ENCODE measurements at regions not wholly inside any gene's neighbourhood (a gene's known extent, or its start where the extent isn't known, plus 50 kb on each side); places are given as distances from the start of the nearest gene placed in this dataset.

GRCh38 chr14:44081146-44081545 is 425.9 kb downstream of the FSCB start:
- in situ Hi-C loops (cut with HindIII; ENCODE audit: low pct_unique_long_range_greater_than_20kb, low sequenced_read_pairs): no loop called here
- no peak for DNase-seq (ENCODE audit: low read depth in 1 of 2, low spot score in 1 of 2)

GRCh38 chr14:44070046-44070445 is 437.0 kb downstream of the FSCB start:
- DNase-seq (ENCODE audit: low read depth in 1 of 2, low spot score in 1 of 2): no peak
- no peak for TF ChIP-seq JUND (IDR thresholded peaks at IDR 0.05; ENCODE audit: low read depth)
- in situ Hi-C loops (cut with HindIII; ENCODE audit: low pct_unique_long_range_greater_than_20kb, low sequenced_read_pairs): no loop called here

More at GRCh38 chr14:44081146-44081545, 425.9 kb downstream of the FSCB start:
- no peak for TF ChIP-seq JUND (IDR thresholded peaks at IDR 0.05; ENCODE audit: low read depth)

- in situ Hi-C loops (cut with HindIII; ENCODE audit: low pct_unique_long_range_greater_than_20kb, low sequenced_read_pairs): no loop called here
- TF ChIP-seq JUND (IDR thresholded peaks at IDR 0.05; ENCODE audit: low read depth): no peak
- no peak for DNase-seq (ENCODE audit: low read depth in 1 of 2, low spot score in 1 of 2)
Observed at GRCh38 chr14:44053422-44053821, 453.7 kb downstream of the FSCB start.

- no peak for DNase-seq (ENCODE audit: low read depth in 1 of 2, low spot score in 1 of 2)
- in situ Hi-C loops (cut with HindIII; ENCODE audit: low pct_unique_long_range_greater_than_20kb, low sequenced_read_pairs): no loop called here
- TF ChIP-seq JUND (IDR thresholded peaks at IDR 0.05; ENCODE audit: low read depth): no peak
Observed at GRCh38 chr14:44041700-44042099, 465.4 kb downstream of the FSCB start.

GRCh38 chr14:44040561-44040960 is 466.5 kb downstream of the FSCB start:
- in situ Hi-C loops (cut with HindIII; ENCODE audit: low pct_unique_long_range_greater_than_20kb, low sequenced_read_pairs): no loop called here
- TF ChIP-seq JUND (IDR thresholded peaks at IDR 0.05; ENCODE audit: low read depth): no peak
- no peak for DNase-seq (ENCODE audit: low read depth in 1 of 2, low spot score in 1 of 2)

GRCh38 chr14:44036248-44036647 is 470.8 kb downstream of the FSCB start:
- in situ Hi-C loops (cut with HindIII; ENCODE audit: low pct_unique_long_range_greater_than_20kb, low sequenced_read_pairs): no loop called here
- DNase-seq (ENCODE audit: low read depth in 1 of 2, low spot score in 1 of 2): no peak
- no peak for TF ChIP-seq JUND (IDR thresholded peaks at IDR 0.05; ENCODE audit: low read depth)

- no peak for TF ChIP-seq JUND (IDR thresholded peaks at IDR 0.05; ENCODE audit: low read depth)
- in situ Hi-C loops (cut with HindIII; ENCODE audit: low pct_unique_long_range_greater_than_20kb, low sequenced_read_pairs): no loop called here
- DNase-seq (ENCODE audit: low read depth in 1 of 2, low spot score in 1 of 2): no peak
Observed at GRCh38 chr14:44035707-44036106, 471.4 kb downstream of the FSCB start.

GRCh38 chr14:44030831-44031383 is 476.2 kb downstream of the FSCB start:
- peak in 1 of 2 experiments; percentile 19 for DNase-seq (ENCODE audit: low read depth in 1 of 2, low spot score in 1 of 2)
- no peak for TF ChIP-seq JUND (IDR thresholded peaks at IDR 0.05; ENCODE audit: low read depth)
- in situ Hi-C loops (cut with HindIII; ENCODE audit: low pct_unique_long_range_greater_than_20kb, low sequenced_read_pairs): no loop called here

- DNase-seq (ENCODE audit: low read depth in 1 of 2, low spot score in 1 of 2): no peak
- in situ Hi-C loops (cut with HindIII; ENCODE audit: low pct_unique_long_range_greater_than_20kb, low sequenced_read_pairs): no loop called here
Observed at GRCh38 chr14:44029933-44030332, 477.1 kb downstream of the FSCB start.

GRCh38 chr14:44027397-44027796 is 479.7 kb downstream of the FSCB start:
- no peak for TF ChIP-seq JUND (IDR thresholded peaks at IDR 0.05; ENCODE audit: low read depth)
- DNase-seq (ENCODE audit: low read depth in 1 of 2, low spot score in 1 of 2): no peak
- in situ Hi-C loops (cut with HindIII; ENCODE audit: low pct_unique_long_range_greater_than_20kb, low sequenced_read_pairs): no loop called here

More at GRCh38 chr14:44029933-44030332, 477.1 kb downstream of the FSCB start:
- TF ChIP-seq JUND (IDR thresholded peaks at IDR 0.05; ENCODE audit: low read depth): no peak

- no peak for DNase-seq (ENCODE audit: low read depth in 1 of 2, low spot score in 1 of 2)
- no peak for TF ChIP-seq JUND (IDR thresholded peaks at IDR 0.05; ENCODE audit: low read depth)
- in situ Hi-C loops (cut with HindIII; ENCODE audit: low pct_unique_long_range_greater_than_20kb, low sequenced_read_pairs): no loop called here
Observed at GRCh38 chr14:44010595-44010994, 496.5 kb downstream of the FSCB start.

- in situ Hi-C loops (cut with HindIII; ENCODE audit: low pct_unique_long_range_greater_than_20kb, low sequenced_read_pairs): no loop called here
- TF ChIP-seq JUND (IDR thresholded peaks at IDR 0.05; ENCODE audit: low read depth): no peak
- no peak for DNase-seq (ENCODE audit: low read depth in 1 of 2, low spot score in 1 of 2)
Observed at GRCh38 chr14:44010071-44010470, 497.0 kb downstream of the FSCB start.

- no peak for TF ChIP-seq JUND (IDR thresholded peaks at IDR 0.05; ENCODE audit: low read depth)
- in situ Hi-C loops (cut with HindIII; ENCODE audit: low pct_unique_long_range_greater_than_20kb, low sequenced_read_pairs): no loop called here
- no peak for DNase-seq (ENCODE audit: low read depth in 1 of 2, low spot score in 1 of 2)
Observed at GRCh38 chr14:44009642-44010041, 497.4 kb downstream of the FSCB start.

- no peak for DNase-seq (ENCODE audit: low read depth in 1 of 2, low spot score in 1 of 2)
- in situ Hi-C loops (cut with HindIII; ENCODE audit: low pct_unique_long_range_greater_than_20kb, low sequenced_read_pairs): no loop called here
- no peak for TF ChIP-seq JUND (IDR thresholded peaks at IDR 0.05; ENCODE audit: low read depth)
Observed at GRCh38 chr14:43988989-43989388, 518.1 kb downstream of the FSCB start.
